Stimulated activated naive CD8-positive, alpha-beta T cell treated with anti-CD3 and anti-CD28 coated beads, Interleukin-15, amount 100 ng/mL, for 72 hours (primary cell): ENCODE measurements at regions not wholly inside any gene's neighbourhood (a gene's known extent, or its start where the extent isn't known, plus 50 kb on each side); places are given as distances from the start of the nearest gene placed in this dataset.
A peak's percentile ranks its signal among the peaks of the same experiment; 100 is the strongest.

Experiments
- ATAC-seq: fragments of 150-1000 bp; cut with Tn5 transposase; 2 replicates; pipeline ENCODE4 v1.10.0; 2021; ENCODE audit warnings: mild to moderate bottlenecking, moderate library complexity
- DNase-seq, 2 donors: peaks; one replicate each; pipeline ENCODE4 v3.0.0; 2021 to 2022
- H3K27ac Mint-ChIP-seq, 2 donors: one replicate each; pipeline ENCODE4 v1.8.0; 2022; ENCODE audit warnings: mild to moderate bottlenecking in 2 of 2, mixed read lengths in 2 of 2, moderate library complexity in 2 of 2
- H3K27me3 Mint-ChIP-seq: one replicate; pipeline ENCODE4 v1.8.0; 2022; ENCODE audit warnings: mixed read lengths
- H3K4me1 Mint-ChIP-seq: one replicate; pipeline ENCODE4 v1.8.0; 2022; ENCODE audit warnings: mild to moderate bottlenecking, mixed read lengths
- H3K4me3 Mint-ChIP-seq, 2 donors: one replicate each; pipeline ENCODE4 v1.8.0; 2022; ENCODE audit warnings: mild to moderate bottlenecking in 2 of 2, mixed read lengths in 2 of 2, moderate library complexity in 1 of 2
- H3K9me3 Mint-ChIP-seq, 2 donors: one replicate each; pipeline ENCODE4 v1.8.0; 2022; ENCODE audit warnings: mixed read lengths in 2 of 2

GRCh38 chrX:79645749-79646148 lies 278.6 kb upstream of the ITM2A start:
- no peak for ATAC-seq
- no peaks in the 10 kb centered on the region for H3K27me3 Mint-ChIP-seq
- H3K4me3 Mint-ChIP-seq = no peak overlapping the region
- DNase-seq = no peak
- no peak overlapping the region for H3K27ac Mint-ChIP-seq
- H3K9me3 Mint-ChIP-seq = no peaks in the 10 kb centered on the region
- H3K4me1 Mint-ChIP-seq = no peaks in the 10 kb centered on the region

GRCh38 chrX:79631526-79631925 lies 264.4 kb upstream of the ITM2A start:
- DNase-seq = no peak
- H3K9me3 Mint-ChIP-seq = peaks cover 0 to 6% of the 10 kb centered on the region in 2 donors
- no peak overlapping the region for H3K4me3 Mint-ChIP-seq

GRCh38 chrX:79630033-79631009 lies 263.2 kb upstream of the ITM2A start:
- ATAC-seq = peak; percentile 37
- H3K9me3 Mint-ChIP-seq = peaks cover 0 to 6% of the 10 kb centered on the region in 2 donors
- DNase-seq = no peak
- no peaks in the 10 kb centered on the region for H3K27me3 Mint-ChIP-seq
- no peak overlapping the region for H3K4me3 Mint-ChIP-seq
- H3K4me1 Mint-ChIP-seq = no peaks in the 10 kb centered on the region
- H3K27ac Mint-ChIP-seq = no peak overlapping the region

More at GRCh38 chrX:79631526-79631925, 264.4 kb upstream of the ITM2A start:
- no peaks in the 10 kb centered on the region for H3K4me1 Mint-ChIP-seq
- no peak overlapping the region for H3K27ac Mint-ChIP-seq
- H3K27me3 Mint-ChIP-seq = no peaks in the 10 kb centered on the region
- ATAC-seq = no peak

- H3K27ac Mint-ChIP-seq = no peak overlapping the region
- no peak for ATAC-seq
- no peaks in the 10 kb centered on the region for H3K9me3 Mint-ChIP-seq
- no peaks in the 10 kb centered on the region for H3K4me1 Mint-ChIP-seq
- no peak for DNase-seq
- no peaks in the 10 kb centered on the region for H3K27me3 Mint-ChIP-seq
- no peak overlapping the region for H3K4me3 Mint-ChIP-seq
These were observed 256.1 kb upstream of the ITM2A start for GRCh38 chrX:79623098-79623762.

- no peaks in the 10 kb centered on the region for H3K27me3 Mint-ChIP-seq
- H3K9me3 Mint-ChIP-seq = no peaks in the 10 kb centered on the region
- DNase-seq = no peak
- ATAC-seq = no peak
- H3K4me3 Mint-ChIP-seq = no peak overlapping the region
- no peaks in the 10 kb centered on the region for H3K4me1 Mint-ChIP-seq
- H3K27ac Mint-ChIP-seq = no peak overlapping the region
These were observed 251.1 kb upstream of the ITM2A start for GRCh38 chrX:79618280-79618679.

GRCh38 chrX:79604364-79604763 lies 237.2 kb upstream of the ITM2A start:
- no peaks in the 10 kb centered on the region for H3K27me3 Mint-ChIP-seq
- no peaks in the 10 kb centered on the region for H3K9me3 Mint-ChIP-seq
- no peaks in the 10 kb centered on the region for H3K4me1 Mint-ChIP-seq
- H3K4me3 Mint-ChIP-seq = no peak overlapping the region
- DNase-seq (no peak), ATAC-seq (no peak)
- no peak overlapping the region for H3K27ac Mint-ChIP-seq

- Mint-ChIP-seq H3K4me3 (no peak overlapping the region), H3K27me3 (no peaks in the 10 kb centered on the region), H3K27ac (no peak overlapping the region), H3K4me1 (no peaks in the 10 kb centered on the region), H3K9me3 (no peaks in the 10 kb centered on the region)
- no peak for ATAC-seq
- no peak for DNase-seq
These were observed 234.4 kb upstream of the ITM2A start for GRCh38 chrX:79601341-79602131.

GRCh38 chrX:79592259-79592658 lies 225.1 kb upstream of the ITM2A start:
- H3K9me3 Mint-ChIP-seq = no peaks in the 10 kb centered on the region
- DNase-seq (no peak), ATAC-seq (no peak)
- H3K27me3 Mint-ChIP-seq = peaks cover 7% of the 10 kb centered on the region
- H3K4me3 Mint-ChIP-seq = no peak overlapping the region
- no peaks in the 10 kb centered on the region for H3K4me1 Mint-ChIP-seq
- H3K27ac Mint-ChIP-seq = no peak overlapping the region

GRCh38 chrX:79588233-79588632 lies 221.1 kb upstream of the ITM2A start:
- H3K4me1 Mint-ChIP-seq = no peaks in the 10 kb centered on the region
- no peak overlapping the region for H3K27ac Mint-ChIP-seq
- no peak for ATAC-seq
- no peaks in the 10 kb centered on the region for H3K9me3 Mint-ChIP-seq
- no peak overlapping the region for H3K4me3 Mint-ChIP-seq
- H3K27me3 Mint-ChIP-seq = peaks cover 7% of the 10 kb centered on the region
- no peak for DNase-seq

- Mint-ChIP-seq H3K27me3 (no peaks in the 10 kb centered on the region), H3K4me3 (no peak overlapping the region), H3K4me1 (no peaks in the 10 kb centered on the region), H3K9me3 (peaks cover 6% of the 10 kb centered on the region in 2 donors), H3K27ac (no peak overlapping the region)
- ATAC-seq (no peak), DNase-seq (no peak)
These were observed 206.6 kb upstream of the ITM2A start for GRCh38 chrX:79573760-79574159.

GRCh38 chrX:79572566-79572965 lies 205.4 kb upstream of the ITM2A start:
- no peak overlapping the region for H3K27ac Mint-ChIP-seq
- peaks cover 8 to 15% of the 10 kb centered on the region in 2 donors for H3K9me3 Mint-ChIP-seq
- H3K4me3 Mint-ChIP-seq = no peak overlapping the region
- DNase-seq = no peak
- H3K27me3 Mint-ChIP-seq = peaks cover 2% of the 10 kb centered on the region
- H3K4me1 Mint-ChIP-seq = no peaks in the 10 kb centered on the region
- ATAC-seq = no peak

- Mint-ChIP-seq H3K27me3 (peaks cover 8% of the 10 kb centered on the region), H3K4me1 (no peaks in the 10 kb centered on the region), H3K9me3 (peaks cover 8 to 15% of the 10 kb centered on the region in 2 donors), H3K27ac (no peak overlapping the region), H3K4me3 (no peak overlapping the region)
- ATAC-seq (no peak), DNase-seq (no peak)
These were observed 203.5 kb upstream of the ITM2A start for GRCh38 chrX:79570524-79571240.

- DNase-seq = no peak
- no peak overlapping the region for H3K27ac Mint-ChIP-seq
- H3K27me3 Mint-ChIP-seq = peaks cover 8% of the 10 kb centered on the region
- H3K4me3 Mint-ChIP-seq = no peak overlapping the region
- ATAC-seq = no peak
- peaks cover 8 to 15% of the 10 kb centered on the region in 2 donors for H3K9me3 Mint-ChIP-seq
- no peaks in the 10 kb centered on the region for H3K4me1 Mint-ChIP-seq
These were observed 201.2 kb upstream of the ITM2A start for GRCh38 chrX:79568309-79568708.

GRCh38 chrX:79564362-79564761 lies 197.2 kb upstream of the ITM2A start:
- H3K4me3 Mint-ChIP-seq = no peak overlapping the region
- DNase-seq (no peak), ATAC-seq (no peak)
- H3K4me1 Mint-ChIP-seq = no peaks in the 10 kb centered on the region
- peaks cover 7 to 15% of the 10 kb centered on the region in 2 donors for H3K9me3 Mint-ChIP-seq
- H3K27ac Mint-ChIP-seq = no peak overlapping the region
- H3K27me3 Mint-ChIP-seq = peaks cover 8% of the 10 kb centered on the region

GRCh38 chrX:79559290-79559689 lies 192.2 kb upstream of the ITM2A start:
- DNase-seq (no peak), ATAC-seq (no peak)
- H3K27ac Mint-ChIP-seq = no peak overlapping the region
- no peak overlapping the region for H3K4me3 Mint-ChIP-seq
- H3K27me3 Mint-ChIP-seq = no peaks in the 10 kb centered on the region
- H3K9me3 Mint-ChIP-seq = no peaks in the 10 kb centered on the region
- H3K4me1 Mint-ChIP-seq = no peaks in the 10 kb centered on the region
